ENCODE measurements at regions not wholly inside any gene's neighbourhood (a gene's known extent, or its start where the extent isn't known, plus 50 kb on each side); places are given as distances from the start of the nearest gene placed in this dataset.

DNA sequence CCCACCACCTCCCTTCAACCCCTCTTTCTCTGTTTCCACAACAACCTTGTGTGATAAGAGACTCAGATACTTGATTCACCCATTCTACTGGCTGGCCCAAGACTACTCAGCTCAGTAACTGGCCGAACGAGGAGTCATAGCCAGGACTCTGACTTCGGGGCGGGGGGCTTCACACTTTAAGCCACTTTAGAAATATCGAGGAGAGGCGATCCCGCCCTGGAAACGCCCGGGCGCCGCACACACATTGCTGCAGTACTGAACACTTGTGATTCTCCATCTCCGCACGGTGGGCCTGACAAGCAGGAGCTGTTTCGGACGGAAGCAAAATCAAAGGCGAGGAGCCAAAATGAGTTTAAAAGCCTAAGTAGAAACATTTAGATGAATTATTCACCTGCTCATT is 182.1 kb downstream of the NPHP4 start:
- no peaks in the 10 kb centered on the region for H3K36me3 ChIP-seq (ENCODE audit: control insufficient read depth, low read length)
- TF ChIP-seq EZH2phosphoT487 (IDR thresholded peaks at IDR 0.05; ENCODE audit: borderline replicate concordance, low read length), result no peak
- TF ChIP-seq, protein P1, sequence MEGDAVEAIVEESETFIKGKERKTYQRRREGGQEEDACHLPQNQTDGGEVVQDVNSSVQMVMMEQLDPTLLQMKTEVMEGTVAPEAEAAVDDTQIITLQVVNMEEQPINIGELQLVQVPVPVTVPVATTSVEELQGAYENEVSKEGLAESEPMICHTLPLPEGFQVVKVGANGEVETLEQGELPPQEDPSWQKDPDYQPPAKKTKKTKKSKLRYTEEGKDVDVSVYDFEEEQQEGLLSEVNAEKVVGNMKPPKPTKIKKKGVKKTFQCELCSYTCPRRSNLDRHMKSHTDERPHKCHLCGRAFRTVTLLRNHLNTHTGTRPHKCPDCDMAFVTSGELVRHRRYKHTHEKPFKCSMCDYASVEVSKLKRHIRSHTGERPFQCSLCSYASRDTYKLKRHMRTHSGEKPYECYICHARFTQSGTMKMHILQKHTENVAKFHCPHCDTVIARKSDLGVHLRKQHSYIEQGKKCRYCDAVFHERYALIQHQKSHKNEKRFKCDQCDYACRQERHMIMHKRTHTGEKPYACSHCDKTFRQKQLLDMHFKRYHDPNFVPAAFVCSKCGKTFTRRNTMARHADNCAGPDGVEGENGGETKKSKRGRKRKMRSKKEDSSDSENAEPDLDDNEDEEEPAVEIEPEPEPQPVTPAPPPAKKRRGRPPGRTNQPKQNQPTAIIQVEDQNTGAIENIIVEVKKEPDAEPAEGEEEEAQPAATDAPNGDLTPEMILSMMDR (IDR thresholded peaks at IDR 0.05; ENCODE audit: low read depth, low read length, poor library complexity, severe bottlenecking), result no peak
- H3K4me3 ChIP-seq (ENCODE audit: low read length), result no peak overlapping the region
- H4K20me1 ChIP-seq (ENCODE audit: control insufficient read depth, insufficient read depth, low read depth, low read length), result no peaks in the 10 kb centered on the region
- H3F3A ChIP-seq (ENCODE audit: control insufficient read depth, insufficient read depth), result no peaks in the 10 kb centered on the region
- no peaks in the 10 kb centered on the region for H3K9me2 ChIP-seq (replicated peaks; ENCODE audit: control insufficient read depth, low read length)
- no peaks in the 10 kb centered on the region for H3K79me2 ChIP-seq (ENCODE audit: control insufficient read depth, low read length)
- no peak overlapping the region for H3K4me2 ChIP-seq (ENCODE audit: low read length)
- no peaks in the 10 kb centered on the region for H3K27me3 ChIP-seq (ENCODE audit: control insufficient read depth, low read length)
- no peak overlapping the region for H3K27ac ChIP-seq (ENCODE audit: low read depth, low read length)
- no peaks in the 10 kb centered on the region for H3K4me1 ChIP-seq (ENCODE audit: control insufficient read depth, low read length)
- no peaks in the 10 kb centered on the region; the same call in 1 of the 2 replicates for H3K9me3 ChIP-seq (ENCODE audit: control insufficient read depth, insufficient read depth, low read length)

- Histone ChIP-seq H3K9me2 (replicated peaks; ENCODE audit: control insufficient read depth, low read length) (no peaks in the 10 kb centered on the region), H4K20me1 (ENCODE audit: control insufficient read depth, insufficient read depth, low read depth, low read length) (no peaks in the 10 kb centered on the region), H3K79me2 (ENCODE audit: control insufficient read depth, low read length) (no peaks in the 10 kb centered on the region), H3K27me3 (ENCODE audit: control insufficient read depth, low read length) (no peaks in the 10 kb centered on the region), H3K9me3 (ENCODE audit: control insufficient read depth, insufficient read depth, low read length) (no peaks in the 10 kb centered on the region; the same call in 1 of the 2 replicates), H3F3A (ENCODE audit: control insufficient read depth, insufficient read depth) (no peaks in the 10 kb centered on the region), H3K4me2 (ENCODE audit: low read length) (no peak overlapping the region), H3K4me3 (ENCODE audit: low read length) (no peak overlapping the region), H3K36me3 (ENCODE audit: control insufficient read depth, low read length) (no peaks in the 10 kb centered on the region), H3K27ac (ENCODE audit: low read depth, low read length) (no peak overlapping the region), H3K4me1 (ENCODE audit: control insufficient read depth, low read length) (no peaks in the 10 kb centered on the region)
- TF ChIP-seq, protein P1 (IDR thresholded peaks at IDR 0.05; ENCODE audit: low read depth, low read length, poor library complexity, severe bottlenecking), result no peak
- TF ChIP-seq EZH2phosphoT487 (IDR thresholded peaks at IDR 0.05; ENCODE audit: borderline replicate concordance, low read length), result no peak
Observed at GRCh38 chr1:5809207-5809788, 182.9 kb downstream of the NPHP4 start.

DNA sequence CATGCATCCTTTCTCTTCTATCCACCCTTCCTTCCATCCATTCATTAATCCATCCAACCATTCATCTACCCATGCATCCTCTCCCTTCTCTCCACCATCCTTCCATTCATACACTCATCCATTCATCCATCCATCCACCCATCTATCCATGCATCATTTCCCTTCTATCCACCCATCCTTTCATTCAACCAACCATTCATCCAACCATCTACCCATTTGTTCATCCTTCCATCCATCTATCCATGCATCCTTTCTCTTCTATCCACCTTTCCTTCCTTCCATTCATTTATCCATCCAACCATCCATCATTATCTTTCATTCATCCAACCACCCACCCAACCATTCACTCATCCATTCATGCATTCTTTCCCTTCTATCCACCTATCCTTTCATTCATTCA is 188.4 kb downstream of the NPHP4 start:
- H3F3A ChIP-seq (ENCODE audit: control insufficient read depth, insufficient read depth), result no peaks in the 10 kb centered on the region
- no peaks in the 10 kb centered on the region for H3K36me3 ChIP-seq (ENCODE audit: control insufficient read depth, low read length)
- H3K27me3 ChIP-seq (ENCODE audit: control insufficient read depth, low read length), result no peaks in the 10 kb centered on the region
- H3K79me2 ChIP-seq (ENCODE audit: control insufficient read depth, low read length), result no peaks in the 10 kb centered on the region
- no peak overlapping the region for H3K4me2 ChIP-seq (ENCODE audit: low read length)
- no peak overlapping the region for H3K27ac ChIP-seq (ENCODE audit: low read depth, low read length)
- H3K4me1 ChIP-seq (ENCODE audit: control insufficient read depth, low read length), result no peaks in the 10 kb centered on the region
- H3K4me3 ChIP-seq (ENCODE audit: low read length), result no peak overlapping the region
- no peaks in the 10 kb centered on the region for H4K20me1 ChIP-seq (ENCODE audit: control insufficient read depth, insufficient read depth, low read depth, low read length)
- H3K9me2 ChIP-seq (replicated peaks; ENCODE audit: control insufficient read depth, low read length), result no peaks in the 10 kb centered on the region
- TF ChIP-seq, protein P1 (IDR thresholded peaks at IDR 0.05; ENCODE audit: low read depth, low read length, poor library complexity, severe bottlenecking), result no peak
- TF ChIP-seq EZH2phosphoT487 (IDR thresholded peaks at IDR 0.05; ENCODE audit: borderline replicate concordance, low read length), result no peak
- H3K9me3 ChIP-seq (ENCODE audit: control insufficient read depth, insufficient read depth, low read length), result no peaks in the 10 kb centered on the region; the same call in 1 of the 2 replicates

Measured in DOHH2 (cell line).